Nephron (organoid): ENCODE measurements at regions not wholly inside any gene's neighbourhood (a gene's known extent, or its start where the extent isn't known, plus 50 kb on each side); places are given as distances from the start of the nearest gene placed in this dataset.

Experiments
- H3K27ac Mint-ChIP-seq, 3 experiments: 2 replicates each; pipeline ENCODE4 v1.8.0; 2020; ENCODE audit warnings: mixed read lengths in 3 of 3, mild to moderate bottlenecking in 2 of 3, moderate library complexity in 1 of 3
- H3K27me3 Mint-ChIP-seq: 2 replicates; pipeline ENCODE4 v1.8.0; 2021; ENCODE audit warnings: low read depth, mild to moderate bottlenecking, moderate library complexity, mixed read lengths
- H3K36me3 Mint-ChIP-seq: 2 replicates; pipeline ENCODE4 v1.8.0; 2020; ENCODE audit warnings: low read depth, mixed read lengths
- H3K4me1 Mint-ChIP-seq: 2 replicates; pipeline ENCODE4 v1.8.0; 2020; ENCODE audit warnings: mixed read lengths
- H3K4me3 Mint-ChIP-seq, 3 experiments: 2 replicates each; pipeline ENCODE4 v1.8.0; 2020; ENCODE audit warnings: mild to moderate bottlenecking in 3 of 3, mixed read lengths in 3 of 3, moderate library complexity in 2 of 3
- H3K9me3 Mint-ChIP-seq: 2 replicates; pipeline ENCODE4 v1.8.0; 2020; ENCODE audit warnings: mixed read lengths
- CTCF ChIP-seq, 3 experiments: fragments of 200-600 bp; sonication (generic); IDR thresholded peaks; one replicate each; pipeline ENCODE4 v1.5.0; 2021; ENCODE audit warnings: antibody characterized with exemption in 3 of 3; ENCODE audit not compliant: unreplicated experiment in 3 of 3

GRCh38 chr11:110838808-110839207, 126.6 kb upstream of the ARHGAP20 start:
- Mint-ChIP-seq H3K27ac (no peak overlapping the region), H3K4me3 (no peak overlapping the region), H3K9me3 (peaks cover under 1% of the 10 kb centered on the region), H3K4me1 (peaks cover 5% of the 10 kb centered on the region), H3K36me3 (no peaks in the 10 kb centered on the region), H3K27me3 (no peaks in the 10 kb centered on the region)
- no peak for TF ChIP-seq CTCF (IDR thresholded peaks at IDR 0.05; ENCODE audit: unreplicated experiment in 3 of 3)

GRCh38 chr11:110837603-110838002, 125.4 kb upstream of the ARHGAP20 start:
- Mint-ChIP-seq H3K27ac (peak overlapping the region in 2 of 3 experiments; percentile 32 to 68), H3K4me1 (peaks cover 5% of the 10 kb centered on the region), H3K27me3 (no peaks in the 10 kb centered on the region), H3K36me3 (no peaks in the 10 kb centered on the region), H3K9me3 (no peaks in the 10 kb centered on the region), H3K4me3 (no peak overlapping the region)
- no peak for TF ChIP-seq CTCF (IDR thresholded peaks at IDR 0.05; ENCODE audit: unreplicated experiment in 3 of 3)

- peak overlapping the region in 1 of 3 experiments; percentile 10 for H3K27ac Mint-ChIP-seq
- H3K9me3 Mint-ChIP-seq = no peaks in the 10 kb centered on the region
- no peaks in the 10 kb centered on the region for H3K27me3 Mint-ChIP-seq
- TF ChIP-seq CTCF (IDR thresholded peaks at IDR 0.05; ENCODE audit: unreplicated experiment in 3 of 3) = no peak
- no peaks in the 10 kb centered on the region for H3K36me3 Mint-ChIP-seq
- H3K4me1 Mint-ChIP-seq = peaks cover 20% of the 10 kb centered on the region
- no peak overlapping the region for H3K4me3 Mint-ChIP-seq
Observed at GRCh38 chr11:110835106-110835505, 122.9 kb upstream of the ARHGAP20 start.

- H3K27me3 Mint-ChIP-seq = no peaks in the 10 kb centered on the region
- TF ChIP-seq CTCF (IDR thresholded peaks at IDR 0.05; ENCODE audit: unreplicated experiment in 3 of 3) = no peak
- H3K4me3 Mint-ChIP-seq = no peak overlapping the region
- H3K4me1 Mint-ChIP-seq = peaks cover 29% of the 10 kb centered on the region
- H3K36me3 Mint-ChIP-seq = no peaks in the 10 kb centered on the region
- no peaks in the 10 kb centered on the region for H3K9me3 Mint-ChIP-seq
- no peak overlapping the region for H3K27ac Mint-ChIP-seq
Observed at GRCh38 chr11:110833033-110833484, 120.8 kb upstream of the ARHGAP20 start.

GRCh38 chr11:110832539-110832938, 120.3 kb upstream of the ARHGAP20 start:
- Mint-ChIP-seq H3K27me3 (no peaks in the 10 kb centered on the region), H3K36me3 (no peaks in the 10 kb centered on the region), H3K4me1 (peaks cover 25% of the 10 kb centered on the region), H3K4me3 (no peak overlapping the region), H3K9me3 (no peaks in the 10 kb centered on the region), H3K27ac (no peak overlapping the region)
- no peak for TF ChIP-seq CTCF (IDR thresholded peaks at IDR 0.05; ENCODE audit: unreplicated experiment in 3 of 3)

- H3K36me3 Mint-ChIP-seq = no peaks in the 10 kb centered on the region
- no peak overlapping the region for H3K4me3 Mint-ChIP-seq
- H3K27ac Mint-ChIP-seq = no peak overlapping the region
- H3K4me1 Mint-ChIP-seq = peaks cover 24% of the 10 kb centered on the region
- H3K27me3 Mint-ChIP-seq = no peaks in the 10 kb centered on the region
- TF ChIP-seq CTCF (IDR thresholded peaks at IDR 0.05; ENCODE audit: unreplicated experiment in 3 of 3) = no peak
- no peaks in the 10 kb centered on the region for H3K9me3 Mint-ChIP-seq
Observed at GRCh38 chr11:110832080-110832479, 119.8 kb upstream of the ARHGAP20 start.
